OCI-LY1 (cell line): ENCODE measurements at regions not wholly inside any gene's neighbourhood (a gene's known extent, or its start where the extent isn't known, plus 50 kb on each side); places are given as distances from the start of the nearest gene placed in this dataset.

Source experiments
- H2AFZ ChIP-seq: fragments of 200-600 bp; sonication (generic), shearing (Covaris generic); 2 replicates; pipeline ENCODE4 v1.6.0; 2014; ENCODE audit warnings: antibody characterized with exemption, mild to moderate bottlenecking, low read length
- H3F3A ChIP-seq: fragments of 200-600 bp; sonication (generic), shearing (Covaris generic); 2 replicates; pipeline ENCODE4 v1.6.0; 2014; ENCODE audit warnings: mild to moderate bottlenecking, antibody characterized with exemption, low read length, moderate library complexity; ENCODE audit not compliant: insufficient read depth
- H3K27ac ChIP-seq: fragments of 200-600 bp; sonication (generic); 2 replicates; pipeline ENCODE4 v1.5.1; 2014; ENCODE audit warnings: low read length, mixed run types, mild to moderate bottlenecking, low read depth; ENCODE audit not compliant: poor library complexity, severe bottlenecking
- H3K27me3 ChIP-seq: fragments of 200-600 bp; sonication (generic); 2 replicates; pipeline ENCODE4 v1.6.0; 2014; ENCODE audit warnings: antibody characterized with exemption, mild to moderate bottlenecking, low read length, moderate library complexity; ENCODE audit not compliant: insufficient read depth
- H3K36me3 ChIP-seq: fragments of 200-600 bp; sonication (generic); 2 replicates; pipeline ENCODE4 v1.6.1; 2014; ENCODE audit warnings: mild to moderate bottlenecking, antibody characterized with exemption, low read length, moderate library complexity, mixed read lengths; ENCODE audit not compliant: insufficient read depth
- H3K4me1 ChIP-seq: fragments of 200-600 bp; sonication (generic); 2 replicates; pipeline ENCODE4 v1.5.1; 2014; ENCODE audit warnings: mild to moderate bottlenecking, low read length, moderate library complexity; ENCODE audit not compliant: insufficient read depth, severe bottlenecking
- H3K4me2 ChIP-seq: fragments of 200-600 bp; sonication (generic), shearing (Covaris generic); 2 replicates; pipeline ENCODE4 v1.6.1; 2014; ENCODE audit warnings: low read length
- H3K4me3 ChIP-seq: fragments of 200-600 bp; sonication (generic); 2 replicates; pipeline ENCODE4 v1.5.1; 2014; ENCODE audit warnings: low read length, low read depth, mild to moderate bottlenecking, mixed read lengths; ENCODE audit not compliant: poor library complexity, severe bottlenecking
- H3K79me2 ChIP-seq: fragments of 200-600 bp; shearing (Covaris generic); 2 replicates; pipeline ENCODE4 v1.6.1; 2016; ENCODE audit warnings: mixed run types, low read length, mixed read lengths; ENCODE audit not compliant: insufficient read depth
- H3K9ac ChIP-seq: fragments of 200-600 bp; sonication (generic), shearing (Covaris generic); 2 replicates; pipeline ENCODE4 v1.6.1; 2014; ENCODE audit warnings: mild to moderate bottlenecking, low read length, mixed read lengths
- H3K9me2 ChIP-seq: fragments of 200-600 bp; sonication (generic), shearing (Covaris generic); 2 replicates; pipeline ENCODE4 v1.6.1; 2014; ENCODE audit warnings: low read depth, mild to moderate bottlenecking, low read length, mixed read lengths
- H3K9me3 ChIP-seq: fragments of 200-600 bp; shearing (Covaris generic); 2 replicates; pipeline ENCODE4 v1.6.1; 2014; ENCODE audit warnings: low read length, mixed read lengths
- H4K20me1 ChIP-seq: fragments of 200-600 bp; sonication (generic), shearing (Covaris generic); 2 replicates; pipeline ENCODE4 v1.6.0; 2016; ENCODE audit warnings: mild to moderate bottlenecking, low read length; ENCODE audit not compliant: insufficient read depth
- EZH2 ChIP-seq: fragments of 200-600 bp; sonication (generic), shearing (Covaris generic); IDR thresholded peaks from 2 replicates; pipeline ENCODE4 v1.8.0; 2017; ENCODE audit warnings: borderline replicate concordance, mixed run types, mild to moderate bottlenecking, antibody characterized with exemption, low read length, moderate library complexity, mixed read lengths
- TF ChIP-seq, protein P1 (sequence below): fragments of 200-600 bp; sonication (generic), shearing (Covaris generic); IDR thresholded peaks from 2 replicates; pipeline ENCODE4 v1.5.1; 2017; ENCODE audit warnings: mild to moderate bottlenecking, antibody characterized with exemption, low read length, moderate library complexity, mixed read lengths

DNA sequence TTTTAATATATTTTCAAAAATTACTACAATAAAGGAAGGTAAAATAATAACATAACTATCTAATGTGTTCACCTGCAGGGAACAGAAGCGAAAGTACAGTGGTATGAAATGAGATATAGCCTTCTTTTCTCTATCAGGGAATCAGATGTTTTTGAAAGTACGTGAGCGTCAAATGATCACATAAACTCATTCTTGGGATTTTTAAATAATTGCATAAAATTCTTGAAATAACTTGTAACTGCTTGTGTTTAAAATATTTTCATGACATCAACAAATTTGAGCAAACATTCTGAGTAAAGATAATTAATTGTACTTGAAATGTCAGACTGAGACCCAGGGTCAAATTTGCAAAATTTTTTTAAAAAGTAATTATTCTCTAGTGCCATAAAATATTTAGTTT, 193.5 kb upstream of the NEIL3 start:
- H3K4me1 ChIP-seq = no peaks in the 10 kb centered on the region
- no peaks in the 10 kb centered on the region for H3F3A ChIP-seq
- H3K9me2 ChIP-seq = no peaks in the 10 kb centered on the region
- no peak overlapping the region for H3K4me3 ChIP-seq
- no peak overlapping the region for H3K27ac ChIP-seq
- no peaks in the 10 kb centered on the region for H3K36me3 ChIP-seq
- no peak overlapping the region for H3K9ac ChIP-seq
- no peak overlapping the region for H2AFZ ChIP-seq
- no peaks in the 10 kb centered on the region for H3K27me3 ChIP-seq
- no peaks in the 10 kb centered on the region for H4K20me1 ChIP-seq
- H3K4me2 ChIP-seq = no peak overlapping the region
- H3K9me3 ChIP-seq = no peaks in the 10 kb centered on the region
- H3K79me2 ChIP-seq = no peaks in the 10 kb centered on the region
- TF ChIP-seq EZH2 = no peak
- TF ChIP-seq, protein P1, sequence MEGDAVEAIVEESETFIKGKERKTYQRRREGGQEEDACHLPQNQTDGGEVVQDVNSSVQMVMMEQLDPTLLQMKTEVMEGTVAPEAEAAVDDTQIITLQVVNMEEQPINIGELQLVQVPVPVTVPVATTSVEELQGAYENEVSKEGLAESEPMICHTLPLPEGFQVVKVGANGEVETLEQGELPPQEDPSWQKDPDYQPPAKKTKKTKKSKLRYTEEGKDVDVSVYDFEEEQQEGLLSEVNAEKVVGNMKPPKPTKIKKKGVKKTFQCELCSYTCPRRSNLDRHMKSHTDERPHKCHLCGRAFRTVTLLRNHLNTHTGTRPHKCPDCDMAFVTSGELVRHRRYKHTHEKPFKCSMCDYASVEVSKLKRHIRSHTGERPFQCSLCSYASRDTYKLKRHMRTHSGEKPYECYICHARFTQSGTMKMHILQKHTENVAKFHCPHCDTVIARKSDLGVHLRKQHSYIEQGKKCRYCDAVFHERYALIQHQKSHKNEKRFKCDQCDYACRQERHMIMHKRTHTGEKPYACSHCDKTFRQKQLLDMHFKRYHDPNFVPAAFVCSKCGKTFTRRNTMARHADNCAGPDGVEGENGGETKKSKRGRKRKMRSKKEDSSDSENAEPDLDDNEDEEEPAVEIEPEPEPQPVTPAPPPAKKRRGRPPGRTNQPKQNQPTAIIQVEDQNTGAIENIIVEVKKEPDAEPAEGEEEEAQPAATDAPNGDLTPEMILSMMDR = no peak

DNA sequence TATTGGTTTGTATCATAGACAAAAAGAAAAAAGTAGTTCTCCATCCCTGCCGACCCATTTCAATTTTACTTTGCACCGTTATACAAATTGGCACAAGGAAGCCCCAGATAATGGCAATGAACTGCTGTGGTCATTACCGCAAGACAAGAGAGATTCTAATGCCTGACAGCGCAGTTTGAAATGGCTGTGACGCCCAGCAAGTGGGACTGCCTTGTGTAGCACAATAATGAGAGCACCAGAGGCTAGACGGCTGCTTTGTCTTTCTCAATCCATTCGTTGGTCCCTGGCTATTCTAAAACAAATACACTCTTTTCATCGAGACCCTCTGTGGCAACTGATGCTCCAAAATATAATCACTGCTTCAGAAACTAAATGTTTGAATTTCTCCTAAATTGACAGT, 192.4 kb upstream of the NEIL3 start:
- Histone ChIP-seq H3K4me2 (no peak overlapping the region), H4K20me1 (no peaks in the 10 kb centered on the region)

DNA sequence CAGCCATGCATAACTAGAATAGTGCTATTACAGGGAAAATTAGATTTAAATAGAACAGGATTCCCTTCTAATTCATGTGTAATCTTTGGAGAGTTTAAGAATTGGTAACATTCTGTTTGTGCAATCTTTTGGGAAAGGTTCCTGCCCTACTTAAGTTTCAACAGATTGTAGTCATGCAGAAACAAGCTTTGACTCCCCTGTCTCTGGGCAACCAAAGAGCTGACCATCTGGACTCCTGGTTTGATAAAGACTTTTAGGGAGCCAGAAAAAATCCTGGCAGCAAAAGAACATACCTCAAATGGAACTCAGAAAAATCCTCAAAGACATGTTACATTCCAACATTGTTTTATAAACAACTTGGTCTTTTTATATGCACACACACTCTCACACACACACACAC, 191.1 kb upstream of the NEIL3 start:
- no peaks in the 10 kb centered on the region for H3K9me2 ChIP-seq
- no peak overlapping the region for H3K4me3 ChIP-seq
- no peaks in the 10 kb centered on the region for H3K79me2 ChIP-seq
- no peak overlapping the region for H3K9ac ChIP-seq
- TF ChIP-seq, protein P1 = no peak
- no peak for TF ChIP-seq EZH2
- no peaks in the 10 kb centered on the region for H3K4me1 ChIP-seq
- no peak overlapping the region for H3K4me2 ChIP-seq
- no peaks in the 10 kb centered on the region for H4K20me1 ChIP-seq
- H3K27me3 ChIP-seq = no peaks in the 10 kb centered on the region
- no peaks in the 10 kb centered on the region for H3F3A ChIP-seq
- H3K9me3 ChIP-seq = no peaks in the 10 kb centered on the region
- no peaks in the 10 kb centered on the region for H3K36me3 ChIP-seq
- H2AFZ ChIP-seq = no peak overlapping the region
- no peak overlapping the region for H3K27ac ChIP-seq

More for the DNA sequence above, 192.4 kb upstream of the NEIL3 start:
- TF ChIP-seq, protein P1 = no peak
- TF ChIP-seq EZH2 = no peak
- H3K27me3 ChIP-seq = no peaks in the 10 kb centered on the region
- H3K9me2 ChIP-seq = no peaks in the 10 kb centered on the region
- H2AFZ ChIP-seq = no peak overlapping the region
- H3F3A ChIP-seq = no peaks in the 10 kb centered on the region
- no peak overlapping the region for H3K27ac ChIP-seq
- no peaks in the 10 kb centered on the region for H3K36me3 ChIP-seq
- no peaks in the 10 kb centered on the region for H3K4me1 ChIP-seq
- no peaks in the 10 kb centered on the region for H3K9me3 ChIP-seq
- no peaks in the 10 kb centered on the region for H3K79me2 ChIP-seq
- H3K4me3 ChIP-seq = no peak overlapping the region
- H3K9ac ChIP-seq = no peak overlapping the region
